ENCODE measurements at regions not wholly inside any gene's neighbourhood (a gene's known extent, or its start where the extent isn't known, plus 50 kb on each side); places are given as distances from the start of the nearest gene placed in this dataset.

DNA sequence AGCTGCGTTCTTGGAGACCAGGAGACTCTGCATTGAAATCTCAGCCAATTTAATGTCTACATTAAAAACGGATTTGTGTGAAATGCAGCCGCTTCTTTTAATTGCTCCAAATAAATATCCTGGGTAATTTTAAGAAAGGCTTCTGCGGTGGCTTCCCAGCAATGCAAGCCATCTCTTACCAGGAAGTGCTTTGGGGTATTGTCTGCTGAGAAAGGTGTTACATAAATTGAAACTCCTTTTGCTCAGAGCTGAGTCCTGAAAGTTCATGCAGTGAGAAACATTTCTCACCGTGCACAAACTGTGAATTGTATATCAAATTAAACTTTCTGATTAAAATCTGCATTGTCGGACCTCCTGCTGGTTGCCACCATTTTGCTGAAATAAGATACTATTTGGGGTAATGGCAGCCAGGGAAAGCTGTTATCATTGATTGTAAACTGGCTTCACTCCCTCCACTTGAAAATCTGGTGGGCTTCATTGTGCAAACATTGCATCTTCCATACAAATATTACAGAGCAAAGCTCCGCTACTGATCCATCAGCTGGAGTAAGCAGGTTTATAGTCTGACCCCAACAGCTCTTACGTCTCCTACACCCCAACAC, 59.5 kb downstream of the ZIC5 start:
- Histone ChIP-seq H3K27ac (peak overlapping the region in 5 of 21 experiments; percentile 16 to 65 (median 61)), H3K4me3 (no peak overlapping the region)

DNA sequence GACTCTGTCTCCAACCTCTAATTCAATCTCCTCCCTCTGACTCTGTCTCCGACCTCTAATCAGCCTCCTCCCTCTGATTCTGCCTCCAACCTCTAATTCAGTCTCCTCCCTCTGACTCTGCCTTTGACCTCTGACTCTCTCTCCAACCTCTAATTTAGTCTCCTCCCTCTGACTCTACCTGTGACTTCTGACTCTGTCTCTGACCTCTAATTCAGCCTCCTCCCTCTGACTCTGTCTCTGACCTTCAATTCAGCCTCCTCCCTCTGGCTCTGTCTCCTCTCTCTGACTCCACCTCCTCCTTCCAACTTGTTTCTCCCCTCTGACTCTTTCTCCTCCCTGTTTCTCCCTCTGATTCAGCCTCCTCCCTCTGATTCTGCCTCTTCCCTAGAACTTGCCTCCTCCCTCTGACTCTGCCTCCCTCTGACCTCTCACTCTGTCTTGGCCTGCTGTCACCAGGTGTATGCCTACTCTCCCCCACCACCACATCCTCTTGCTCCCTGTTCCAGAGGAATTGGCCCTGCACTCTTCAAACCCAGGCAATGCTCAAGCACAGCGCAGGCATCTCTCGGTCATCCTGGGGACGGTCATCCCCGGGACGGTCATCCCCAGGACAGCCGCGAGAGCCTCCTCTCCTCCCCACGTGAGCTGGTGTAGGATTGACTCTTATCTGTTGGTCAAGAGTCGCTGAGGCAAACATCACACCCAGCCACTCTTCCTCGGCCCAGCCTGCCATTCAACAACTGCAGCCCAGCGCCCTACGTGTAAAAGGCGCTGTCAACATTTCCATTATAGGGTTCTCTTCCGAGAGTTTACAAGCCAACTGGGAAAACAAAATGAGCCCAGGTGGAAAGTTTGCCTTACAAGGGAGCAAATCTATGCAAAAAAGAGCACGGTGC, 60.2 kb downstream of the ZIC5 start:
- peak overlapping the region in 5 of 21 experiments; percentile 16 to 65 (median 61) for H3K27ac ChIP-seq

DNA sequence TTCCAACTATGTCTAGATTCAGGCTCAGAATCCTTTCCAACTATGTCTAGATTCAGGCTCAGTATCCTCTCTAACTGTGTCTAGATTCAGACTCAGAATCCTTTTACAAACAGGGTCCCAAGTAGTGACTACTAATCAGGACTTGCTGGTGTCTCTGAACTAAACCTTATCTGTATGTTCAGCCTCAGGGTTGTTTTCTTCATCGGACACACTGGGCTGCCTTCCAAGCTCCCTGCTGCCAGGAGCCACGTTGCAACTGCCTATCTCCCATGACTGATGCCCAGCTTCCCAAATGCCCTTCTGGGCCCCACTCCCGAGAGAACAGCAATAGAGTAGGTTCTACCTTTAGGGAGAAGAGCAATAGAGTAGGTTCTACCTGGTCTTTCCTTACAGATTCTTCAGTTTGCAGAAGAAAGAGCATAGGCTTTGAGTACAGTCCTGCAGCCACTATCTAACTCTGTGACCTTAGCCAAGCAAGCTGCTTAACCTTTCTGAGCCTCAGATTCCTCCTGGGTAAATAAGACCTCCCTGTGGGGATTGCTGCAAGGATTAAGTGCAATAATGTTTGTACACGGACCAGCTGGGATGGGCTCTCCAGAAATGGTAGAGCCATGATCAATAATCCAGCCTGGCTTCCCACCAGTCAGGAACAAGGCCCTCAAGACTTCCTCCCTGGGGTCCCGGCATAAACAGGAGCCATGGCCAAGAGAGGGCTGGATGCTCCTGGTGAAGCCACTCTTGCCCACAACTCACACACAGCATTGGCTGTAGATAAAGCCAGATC, 61.5 kb downstream of the ZIC5 start:
- H3K27ac ChIP-seq, result no peak overlapping the region
- H3K4me3 ChIP-seq, result no peak overlapping the region

More for the DNA sequence above, 60.2 kb downstream of the ZIC5 start:
- H3K4me3 ChIP-seq, result no peak overlapping the region

DNA sequence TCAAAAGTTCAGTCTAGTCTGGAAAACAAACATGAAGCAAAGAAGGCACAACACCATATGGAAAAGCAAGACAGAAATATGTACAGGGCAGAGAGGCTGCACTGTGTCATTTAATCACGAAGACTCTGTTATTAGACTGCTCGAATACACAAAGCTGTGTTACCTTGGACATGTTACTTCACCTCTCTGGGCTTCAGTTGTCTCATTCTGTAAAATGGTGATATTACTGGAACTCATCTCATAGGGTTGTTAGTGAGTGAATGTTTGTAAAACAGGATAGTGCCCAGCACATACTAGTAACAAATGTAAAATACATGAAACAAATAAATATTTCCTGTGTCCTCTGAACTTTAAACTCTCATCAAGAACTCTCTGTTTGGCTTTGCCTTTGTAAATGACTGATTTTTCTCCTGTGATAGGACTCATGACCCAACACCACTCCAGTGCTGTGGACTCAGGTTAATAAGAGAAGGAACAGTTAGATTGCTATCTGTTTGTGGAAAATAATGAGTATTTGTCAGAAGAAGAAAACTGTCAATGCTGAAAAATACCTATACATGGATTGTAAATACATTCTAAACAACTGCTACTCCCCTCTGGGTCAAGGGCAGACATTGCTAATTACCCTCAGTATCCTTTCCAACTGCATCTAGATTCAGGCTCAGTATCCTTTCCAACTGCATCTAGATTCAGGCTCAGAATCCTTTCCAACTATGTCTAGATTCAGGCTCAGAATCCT, 62.3 kb downstream of the ZIC5 start:
- Histone ChIP-seq H3K27ac (no peak overlapping the region), H3K4me3 (no peak overlapping the region)

DNA sequence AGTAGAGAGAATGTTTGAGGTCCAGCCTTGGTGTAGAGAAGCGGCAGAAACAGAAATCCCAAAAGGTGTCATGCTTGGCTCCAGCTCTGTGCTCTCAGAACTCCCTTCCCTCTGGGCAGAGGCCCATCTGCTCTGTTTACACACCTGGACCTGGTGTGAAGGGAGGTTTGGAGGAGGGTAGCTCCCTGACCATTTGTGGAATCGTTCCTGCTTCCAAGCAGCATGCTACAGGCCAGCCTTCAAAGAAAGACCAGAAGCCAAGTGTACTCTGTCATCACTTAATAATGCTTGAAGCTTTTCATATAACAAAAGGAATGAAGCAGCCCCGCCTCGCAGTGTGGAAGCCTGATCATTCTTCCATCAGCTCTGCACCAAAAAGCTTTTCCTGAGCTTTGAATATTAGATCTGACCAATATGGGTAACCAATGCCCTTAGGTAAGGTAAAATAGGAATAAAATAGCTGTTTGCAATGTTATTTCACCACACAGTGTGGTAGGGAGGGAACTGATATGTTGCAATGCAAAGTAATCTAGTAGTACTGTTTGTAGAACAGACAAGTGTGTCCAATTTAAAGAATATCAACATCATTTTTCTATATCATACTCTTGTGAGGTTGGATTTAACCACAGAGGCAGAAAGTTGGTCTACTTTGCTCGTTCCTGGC, 63.3 kb downstream of the ZIC5 start:
- no peak overlapping the region for H3K27ac ChIP-seq
- H3K4me3 ChIP-seq, result no peak overlapping the region

DNA sequence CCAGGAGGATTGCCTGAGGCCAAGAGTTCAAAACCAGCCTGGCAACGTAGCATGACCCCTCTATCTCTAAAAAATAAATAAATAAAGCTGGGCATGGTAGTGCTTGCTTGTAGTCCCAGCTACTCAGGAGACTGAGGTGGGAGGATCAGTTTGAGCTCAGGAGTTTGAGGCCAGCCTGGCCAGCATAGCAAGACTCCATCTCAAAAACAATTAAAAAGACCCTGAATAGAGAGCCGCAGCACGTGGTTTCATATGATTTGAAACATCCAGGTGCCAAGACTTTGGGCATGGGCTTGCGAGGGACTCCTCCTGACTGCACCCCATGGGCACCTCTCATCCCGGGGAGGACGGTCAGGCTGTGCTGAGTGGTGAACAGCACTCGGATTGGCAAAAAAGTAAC, 63.9 kb downstream of the ZIC5 start:
- H3K27ac ChIP-seq, result no peak overlapping the region

DNA sequence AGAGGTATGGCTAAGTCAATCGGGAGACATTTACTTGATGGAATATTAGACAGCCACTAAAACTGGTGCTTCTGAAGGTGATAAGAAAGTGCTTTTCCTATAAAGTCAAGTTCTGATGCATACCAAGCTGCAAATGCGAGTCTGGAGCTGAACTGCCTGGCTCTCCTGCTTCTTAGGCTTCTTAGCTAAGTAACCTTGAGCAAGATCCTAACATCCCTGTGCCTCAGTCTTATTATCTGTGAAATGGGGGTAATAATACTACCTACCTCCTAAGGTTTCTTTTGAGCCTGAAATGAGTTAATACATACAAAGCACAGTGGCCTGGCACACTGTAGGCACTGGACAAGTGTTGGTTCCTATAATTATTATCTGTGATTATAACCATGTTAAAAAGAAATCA, 64.5 kb downstream of the ZIC5 start:
- Histone ChIP-seq H3K27ac (no peak overlapping the region), H3K4me3 (no peak overlapping the region)

More for the DNA sequence above, 63.9 kb downstream of the ZIC5 start:
- no peak overlapping the region for H3K4me3 ChIP-seq

DNA sequence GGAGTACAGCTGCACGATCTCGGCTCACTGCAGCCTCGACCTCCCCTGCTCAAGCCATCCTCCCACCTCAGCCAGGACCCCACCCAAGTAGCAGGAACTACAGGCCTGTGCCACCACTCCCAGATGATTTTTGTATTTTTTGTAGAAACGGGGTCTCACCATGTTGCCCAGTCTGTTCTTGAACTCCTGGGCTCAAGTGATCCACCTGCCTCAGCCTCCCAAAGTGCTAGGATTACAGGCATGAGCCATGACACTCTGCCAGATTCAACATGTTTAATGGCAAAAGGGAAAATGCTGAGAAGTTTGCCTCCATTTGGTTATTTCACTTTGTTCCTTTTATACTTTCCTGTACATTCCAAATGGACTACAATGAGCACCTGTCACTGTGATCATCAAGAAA, 65.8 kb downstream of the ZIC5 start:
- Histone ChIP-seq H3K4me3 (no peak overlapping the region), H3K27ac (no peak overlapping the region)

DNA sequence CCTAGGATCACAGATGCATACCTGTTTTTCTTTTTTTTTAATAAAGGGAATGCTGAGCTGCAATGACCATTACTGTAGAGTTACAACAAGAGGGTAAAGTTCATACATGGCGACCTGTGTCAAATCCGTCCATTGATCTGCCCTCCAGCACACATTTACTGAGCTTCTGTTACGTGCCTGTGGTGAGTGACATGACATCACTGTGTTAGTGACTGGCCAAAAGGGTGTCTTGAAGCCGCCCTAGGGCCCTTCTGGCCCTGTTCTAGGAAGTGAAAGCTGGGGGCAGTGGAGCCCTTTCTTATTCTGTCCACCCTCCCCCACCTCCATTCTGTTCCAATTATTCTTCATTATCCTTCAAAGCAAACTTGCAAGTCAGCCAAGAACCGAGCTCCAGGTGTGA, 66.3 kb downstream of the ZIC5 start:
- H3K27ac ChIP-seq, result no peak overlapping the region
- H3K4me3 ChIP-seq, result no peak overlapping the region

DNA sequence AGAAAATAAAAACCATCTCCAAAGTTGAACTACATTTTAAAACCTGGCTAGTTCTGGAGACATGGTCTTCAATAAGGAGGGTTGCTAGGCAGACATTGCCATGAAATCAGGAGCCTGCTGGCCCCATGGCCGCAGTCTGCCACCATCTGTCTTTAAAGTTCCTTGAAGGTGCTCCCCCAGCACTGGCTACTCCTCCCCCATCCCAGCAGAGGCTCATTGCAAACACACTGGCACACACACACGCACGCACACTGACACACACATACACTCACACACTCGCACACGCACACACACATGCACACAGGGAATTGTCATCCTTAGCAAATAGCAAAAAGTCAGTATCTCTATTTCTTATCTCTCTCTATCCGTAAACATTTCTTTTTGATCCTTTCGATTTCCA, 68.4 kb downstream of the ZIC5 start:
- Histone ChIP-seq H3K4me3 (no peak overlapping the region), H3K27ac (no peak overlapping the region)

DNA sequence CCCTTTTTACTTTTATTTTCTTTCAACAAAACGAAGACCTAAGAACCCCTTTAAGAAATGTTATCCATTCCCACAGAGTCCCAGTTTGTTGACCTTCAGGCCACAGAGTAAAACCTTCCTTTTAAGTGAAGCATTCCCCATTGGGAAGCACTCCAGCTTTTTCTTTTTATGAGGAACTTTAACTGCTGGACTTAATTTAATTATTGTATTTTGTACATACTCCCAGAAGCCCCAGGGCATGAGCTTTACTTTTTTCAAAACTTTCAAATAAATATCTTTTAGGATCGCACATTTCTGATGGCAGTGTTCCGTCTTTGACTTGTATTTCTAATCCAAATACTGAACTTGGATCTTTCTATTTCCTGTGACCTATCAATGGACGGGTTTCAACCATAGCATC, 68.9 kb downstream of the ZIC5 start:
- H3K4me3 ChIP-seq, result no peak overlapping the region
- no peak overlapping the region for H3K27ac ChIP-seq

DNA sequence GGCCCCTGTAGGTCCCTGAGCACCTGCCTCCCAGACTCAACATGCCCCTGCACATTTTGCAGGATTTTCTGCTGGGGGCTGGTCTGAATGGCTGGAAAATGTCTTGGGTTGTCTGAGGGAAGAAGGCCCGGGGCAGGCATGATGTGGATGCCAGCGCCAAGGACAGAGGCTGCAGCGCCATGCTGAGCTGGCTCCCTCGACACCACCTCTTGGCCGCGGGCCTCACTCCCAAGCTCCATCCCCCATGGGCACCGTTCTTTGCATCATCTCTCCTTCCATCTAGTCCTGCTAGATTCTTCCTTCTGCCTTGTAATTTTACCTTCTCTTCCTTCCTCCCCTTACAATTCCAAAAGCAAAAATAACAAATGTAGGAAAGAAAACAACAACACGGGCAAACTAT, 70.6 kb downstream of the ZIC5 start:
- Histone ChIP-seq H3K4me3 (no peak overlapping the region), H3K27ac (no peak overlapping the region)

DNA sequence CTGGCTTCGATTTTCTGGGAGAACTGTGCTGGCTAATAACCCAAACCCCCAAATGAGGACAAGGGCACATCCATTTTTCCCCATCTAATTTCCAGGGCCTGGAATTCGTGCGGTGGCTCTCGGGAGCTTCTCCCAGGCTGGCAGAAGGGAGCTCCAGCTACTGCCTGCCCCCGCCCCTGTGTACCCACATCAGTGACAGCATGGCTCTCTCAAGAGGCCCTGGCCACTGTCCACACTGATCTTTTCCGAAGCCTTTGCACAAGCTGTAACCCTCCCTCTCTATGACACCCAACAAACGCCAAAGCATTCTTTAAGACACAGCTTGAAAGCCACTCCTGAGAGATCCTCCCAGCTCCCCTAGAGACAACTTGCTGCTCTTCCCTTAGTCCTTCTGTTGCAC, 73.1 kb downstream of the ZIC5 start:
- H3K27ac ChIP-seq, result no peak overlapping the region

DNA sequence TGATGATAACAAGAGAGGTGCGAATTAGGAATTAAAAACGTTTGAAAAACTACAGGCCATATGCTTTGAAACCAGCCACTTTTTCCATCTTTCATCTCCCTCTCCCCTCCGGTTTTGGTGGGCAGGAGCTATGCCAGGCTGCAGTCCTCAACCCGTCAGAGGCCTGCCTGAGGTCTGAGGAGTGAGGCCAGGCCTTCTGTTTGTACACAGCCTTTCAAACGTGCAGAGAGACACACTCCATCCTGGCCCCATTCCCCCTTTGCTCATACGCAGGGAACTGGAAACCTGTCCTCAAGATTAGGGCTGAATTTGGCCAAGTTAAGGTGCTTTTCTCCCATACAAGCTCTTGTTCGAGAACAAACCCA, 74.5 kb downstream of the ZIC5 start:
- no peak overlapping the region for H3K27ac ChIP-seq

More for the DNA sequence above, 73.1 kb downstream of the ZIC5 start:
- H3K4me3 ChIP-seq, result no peak overlapping the region

DNA sequence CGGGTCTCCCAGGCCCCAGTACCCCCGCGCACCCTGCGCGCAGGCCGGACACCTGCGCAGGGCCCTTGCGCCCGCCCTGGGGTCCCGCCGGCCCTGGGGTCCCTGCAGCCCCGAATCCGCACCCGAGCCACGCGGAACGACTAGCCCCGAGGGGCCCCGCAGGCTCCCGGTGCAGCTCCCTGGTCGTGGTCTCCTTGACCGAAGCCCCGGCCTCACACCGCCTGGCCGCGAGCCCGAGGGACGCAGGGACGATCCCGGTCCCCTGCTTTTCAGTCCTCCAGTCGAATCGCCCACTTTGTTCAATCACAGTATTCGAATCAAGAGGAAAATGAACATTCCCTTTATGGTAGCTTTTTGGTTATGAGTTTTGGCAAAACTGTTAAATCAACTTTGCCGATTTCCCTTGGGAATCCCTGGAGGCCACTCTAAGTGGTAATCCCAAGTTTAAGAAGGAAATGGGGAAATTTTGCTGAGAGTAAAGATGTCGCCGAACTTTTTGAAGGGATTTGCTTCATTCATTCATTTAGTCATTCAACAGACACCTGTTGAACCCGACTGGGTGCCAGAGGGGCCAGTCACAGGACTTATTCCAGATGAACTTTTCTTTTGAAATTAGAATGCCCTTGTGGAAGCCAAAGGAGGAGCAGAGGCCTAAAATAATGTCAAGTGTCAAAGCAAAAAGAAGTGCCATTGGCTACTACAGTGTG, 75.0 kb downstream of the ZIC5 start:
- H3K4me3 ChIP-seq, result peak overlapping the region in 1 of 7 experiments; percentile 35
- H3K27ac ChIP-seq, result no peak overlapping the region

More for the DNA sequence above, 74.5 kb downstream of the ZIC5 start:
- H3K4me3 ChIP-seq, result no peak overlapping the region

DNA sequence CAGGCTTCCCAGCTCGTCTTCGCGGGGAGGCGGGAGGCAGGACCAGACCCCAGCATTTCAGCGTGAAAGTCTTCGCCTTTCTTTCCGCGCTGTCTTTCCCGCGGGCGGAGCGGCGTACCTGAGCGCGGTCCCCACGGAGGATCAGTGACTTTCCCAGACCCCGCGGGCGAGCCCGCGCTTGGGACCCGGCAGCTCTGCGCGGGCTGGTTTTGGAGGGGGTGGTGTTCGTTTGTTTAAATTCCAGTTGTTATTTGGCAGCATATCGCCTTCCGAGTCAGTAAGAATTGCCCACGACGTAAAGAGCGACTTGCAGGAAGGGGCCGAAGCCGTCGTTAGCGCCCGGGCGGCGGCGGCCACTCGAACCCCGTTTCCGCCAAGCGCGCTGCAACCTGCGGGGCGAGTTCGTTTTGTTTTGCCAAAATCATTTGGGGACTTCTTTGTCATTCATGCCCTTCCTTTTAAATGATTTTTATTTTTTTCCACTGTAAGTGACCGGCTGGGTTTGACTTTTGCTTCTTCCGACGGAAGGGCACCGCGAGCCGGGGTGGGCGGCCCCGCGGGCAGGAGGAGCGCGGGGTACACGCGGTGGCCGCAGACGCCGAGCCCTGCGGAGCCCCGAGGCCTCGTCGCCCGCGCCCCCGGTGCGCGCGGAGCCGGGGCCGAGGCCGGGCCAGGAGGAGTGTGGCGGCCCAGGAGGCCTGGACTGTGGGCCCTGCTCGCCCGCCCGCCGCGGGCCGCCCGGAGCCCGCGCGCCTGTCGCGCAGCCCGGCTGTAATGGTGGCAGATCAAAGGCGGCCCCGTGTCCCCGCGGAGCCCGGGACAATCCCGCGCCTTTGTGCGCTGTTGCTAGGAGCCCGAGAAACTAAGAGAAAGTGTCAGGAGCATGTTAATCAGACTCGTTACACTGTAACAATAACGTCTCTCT, 75.9 kb downstream of the ZIC5 start:
- no peak overlapping the region for H3K27ac ChIP-seq
- H3K4me3 ChIP-seq, result peak overlapping the region; percentile 15 to 35 (median 26)

DNA sequence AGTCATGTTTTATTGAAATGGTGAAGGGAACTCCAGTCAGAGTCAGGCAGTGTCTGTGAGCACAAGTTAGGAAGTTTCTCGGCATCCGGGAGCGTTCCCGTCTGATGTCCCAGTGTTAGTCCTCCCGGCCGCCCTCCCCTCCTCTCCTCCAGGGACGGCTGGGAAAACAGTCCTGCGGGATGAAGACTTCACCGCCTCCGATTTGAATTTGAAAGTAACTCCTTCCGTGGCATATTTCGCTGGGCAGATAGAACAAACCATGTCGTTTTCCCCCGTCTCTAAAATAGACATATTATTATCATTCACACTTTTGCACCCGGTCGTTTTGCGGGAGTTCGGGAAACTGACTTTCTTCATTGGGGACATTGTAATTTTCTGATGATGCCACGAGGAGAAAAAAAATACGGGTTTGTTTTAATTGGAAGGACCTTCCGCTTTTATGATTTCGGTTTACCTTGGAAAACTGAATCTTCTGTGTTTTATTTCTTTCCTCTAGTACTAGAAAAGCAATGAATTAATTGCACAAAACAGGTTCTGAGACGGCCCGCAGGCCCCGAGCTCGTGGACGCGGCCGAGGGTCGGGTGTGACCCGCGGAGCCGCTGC, 76.6 kb downstream of the ZIC5 start:
- no peak overlapping the region for H3K27ac ChIP-seq
- peak overlapping the region; percentile 15 to 35 (median 26) for H3K4me3 ChIP-seq

Measured in skin epidermis (tissue), 12 donors.